ENCODE measurements at regions not wholly inside any gene's neighbourhood (a gene's known extent, or its start where the extent isn't known, plus 50 kb on each side); places are given as distances from the start of the nearest gene placed in this dataset.

- TF ChIP-seq POLR2AphosphoS5 (IDR thresholded peaks at IDR 0.05; ENCODE audit: borderline replicate concordance, low read depth, low read length): no peak
- TF ChIP-seq EZH2 (IDR thresholded peaks at IDR 0.05): no peak
Observed at GRCh38 chr6:30005482-30005881, 55.6 kb upstream of the POLR1H start.

Data from SK-N-MC (cell line).